Endothelial cell of umbilical vein (primary cell): ENCODE measurements at regions not wholly inside any gene's neighbourhood (a gene's known extent, or its start where the extent isn't known, plus 50 kb on each side); places are given as distances from the start of the nearest gene placed in this dataset.

ENCODE experiments used
- BruUV-seq: library from RNA; stranded (reverse); fragments of 400-500 nt; replicated peaks from 2 replicates; lab custom pipeline; 2021; lab: Mats Ljungman, UMichigan
- CTCF ChIA-PET: fragments of 300-600, 350-600 bp; sonication (Branson Sonifier 250); formaldehyde crosslinking; loops from one replicate; lab custom pipeline; 2021; ENCODE audit warnings: antibody characterized with exemption, inconsistent platforms; lab: Charles Lee
- POLR2A ChIA-PET: fragments of 300-600, 350-600 bp; sonication (Branson Sonifier 250); formaldehyde crosslinking; loops from one replicate; lab custom pipeline; 2021; ENCODE audit warnings: antibody characterized with exemption, inconsistent platforms; lab: Charles Lee
- DNase-seq: peaks from one replicate; pipeline ENCODE4 v3.0.0-alpha.2; 2011; ENCODE audit warnings: low read depth, low spot score
- FAIRE-seq: peaks from 2 replicates; lab custom pipeline; 2011; peaks lifted over from hg19 to GRCh38; lab: Jason Lieb, UNC
- H2AFZ ChIP-seq: 2 replicates; pipeline ENCODE4 v1.6.0; 2012; ENCODE audit warnings: low read depth, low read length, control low read depth, inconsistent platforms
- H3K27ac ChIP-seq: 2 replicates; pipeline ENCODE4 v1.5.1; 2011; ENCODE audit warnings: low read depth, mild to moderate bottlenecking, control low read depth, low read length, moderate library complexity; ENCODE audit not compliant: insufficient read depth
- H3K27me3 ChIP-seq, 2 experiments: 2 replicates each; pipeline versions ENCODE4 v1.6.0 to v1.6.1; 2011; ENCODE audit warnings: low read length in 2 of 2, mixed read lengths in 1 of 2; ENCODE audit not compliant: control insufficient read depth in 2 of 2, insufficient read depth in 2 of 2
- H3K36me3 ChIP-seq, 2 experiments: 2 replicates in 1 of 2; 3 replicates in 1 of 2; pipeline ENCODE4 v1.5.1; 2011; ENCODE audit warnings: low read length in 2 of 2, mild to moderate bottlenecking in 1 of 2, moderate library complexity in 1 of 2; ENCODE audit not compliant: control insufficient read depth in 2 of 2, insufficient read depth in 2 of 2; ENCODE audit errors: extremely low read depth in 1 of 2
- H3K4me1 ChIP-seq: 3 replicates; pipeline ENCODE4 v1.5.1; 2011; ENCODE audit warnings: mild to moderate bottlenecking, low read length; ENCODE audit not compliant: control insufficient read depth, insufficient read depth; ENCODE audit errors: extremely low read depth
- H3K4me2 ChIP-seq: 2 replicates; pipeline ENCODE4 v1.6.1; 2011; ENCODE audit warnings: low read length, control low read depth, mixed read lengths; ENCODE audit not compliant: insufficient read depth
- H3K4me3 ChIP-seq, 3 experiments: fragments of 200-600 bp in 1 of 3; sonication (generic), shearing (Covaris generic) in 1 of 3; replicated peaks in 1 of 3; 2 replicates each; pipeline ENCODE4 v1.5.1; 2011 to 2016; ENCODE audit warnings: control low read depth in 3 of 3, low read length in 3 of 3, mild to moderate bottlenecking in 2 of 3, inconsistent platforms in 1 of 3, low read depth in 1 of 3, moderate library complexity in 1 of 3; ENCODE audit not compliant: insufficient read depth in 1 of 3
- H3K79me2 ChIP-seq: 2 replicates; pipeline ENCODE4 v1.6.0; 2012; ENCODE audit warnings: low read length, inconsistent platforms; ENCODE audit not compliant: control insufficient read depth, insufficient read depth
- H3K9ac ChIP-seq: replicated peaks from 2 replicates; pipeline ENCODE3; 2011; ENCODE audit warnings: low read length, control low read depth; ENCODE audit not compliant: insufficient read depth; ENCODE audit errors: extremely low read depth
- H3K9me1 ChIP-seq: replicated peaks from 3 replicates; pipeline ENCODE4 v1.6.0; 2011; ENCODE audit warnings: mild to moderate bottlenecking, low read length; ENCODE audit not compliant: control insufficient read depth, insufficient read depth; ENCODE audit errors: extremely low read depth
- H3K9me3 ChIP-seq: replicated peaks from 2 replicates; pipeline ENCODE4 v1.5.1; 2012; ENCODE audit warnings: low read length, inconsistent platforms; ENCODE audit not compliant: control insufficient read depth, insufficient read depth
- H4K20me1 ChIP-seq: replicated peaks from 2 replicates; pipeline ENCODE3; 2011; ENCODE audit warnings: mild to moderate bottlenecking, low read length; ENCODE audit not compliant: control insufficient read depth, insufficient read depth; ENCODE audit errors: extremely low read depth
- EZH2 ChIP-seq: IDR thresholded peaks from 2 replicates; pipeline ENCODE4 v1.6.1; 2012; ENCODE audit warnings: borderline replicate concordance, low read depth, mild to moderate bottlenecking, moderate library complexity, low read length, inconsistent platforms; ENCODE audit not compliant: severe bottlenecking
- FOS ChIP-seq: IDR thresholded peaks from 2 replicates; pipeline ENCODE4 v1.6.1; 2011; ENCODE audit warnings: mild to moderate bottlenecking, low read length, moderate library complexity, borderline replicate concordance; ENCODE audit not compliant: insufficient read depth
- GATA2 ChIP-seq: IDR thresholded peaks from 2 replicates; pipeline ENCODE4 v1.7.0; 2011; ENCODE audit warnings: low read depth, mild to moderate bottlenecking, moderate library complexity, mixed read lengths, low read length; ENCODE audit not compliant: insufficient read length, insufficient read depth
- JUN ChIP-seq: IDR thresholded peaks from 2 replicates; pipeline ENCODE4 v1.6.1; 2011; ENCODE audit warnings: borderline replicate concordance, low read depth; ENCODE audit not compliant: insufficient read length, insufficient read depth
- MYC ChIP-seq: IDR thresholded peaks from one replicate; pipeline ENCODE4 v1.6.1; 2011; ENCODE audit warnings: mild to moderate bottlenecking, low read depth, low read length
- POLR2A ChIP-seq: IDR thresholded peaks from 2 replicates; pipeline ENCODE4 v1.6.1; 2012; ENCODE audit warnings: low read depth, mild to moderate bottlenecking, control low read depth, low read length
- POLR2AphosphoS5 ChIP-seq: IDR thresholded peaks from 2 replicates; pipeline ENCODE4 v1.6.1; 2012; ENCODE audit warnings: low read depth, mild to moderate bottlenecking, control low read depth, low read length, moderate library complexity; ENCODE audit not compliant: insufficient read depth
- dilution Hi-C: fragments of 300-500 bp; cut with MboI; formaldehyde crosslinking; loops from one replicate; pipeline ENCODE4 v1.15.0; 2019; ENCODE audit warnings: low sequenced_read_pairs; ENCODE audit not compliant: extremely low pct_ligation_motif_present
- intact Hi-C: fragments of 100-400 bp; cut with micrococcal nuclease; formaldehyde crosslinking; loops from one replicate; pipeline ENCODE4 v1.10.0; 2022
- TF ChIP-seq, protein P1 (sequence below), 2 donors: IDR thresholded peaks; 1 replicate in 1 of 2; 2 replicates in 1 of 2; pipeline ENCODE4 v1.5.1; 2011; ENCODE audit warnings: low read length in 2 of 2, mild to moderate bottlenecking in 2 of 2, moderate library complexity in 2 of 2, control low read depth in 1 of 2, inconsistent platforms in 1 of 2, low read depth in 1 of 2; ENCODE audit not compliant: insufficient read depth in 1 of 2; ENCODE audit errors: extremely low read depth in 1 of 2
- TF ChIP-seq, protein P2 (sequence below): IDR thresholded peaks from 2 replicates; pipeline ENCODE4 v1.6.1; 2011; ENCODE audit not compliant: insufficient read depth, insufficient read length

DNA sequence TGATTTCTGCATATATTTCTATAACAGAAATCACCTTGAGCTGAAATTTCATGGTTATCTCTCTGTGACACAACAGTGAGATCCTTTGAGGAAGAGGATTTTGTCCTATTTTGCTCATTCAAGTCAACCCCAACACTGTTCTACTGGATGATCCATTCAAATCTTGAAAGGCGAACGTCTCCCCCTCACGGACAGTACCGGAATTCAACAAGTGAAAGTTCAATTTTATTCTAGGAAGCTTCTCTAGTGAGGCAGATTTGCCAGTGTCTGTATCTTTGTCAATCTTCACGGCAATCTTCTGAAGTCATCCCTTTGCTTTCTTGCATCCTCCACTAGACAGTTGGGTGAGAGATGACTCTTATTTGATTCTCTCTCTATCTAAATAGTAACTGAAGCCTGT lies 91.7 kb upstream of the PDE7B start:
- intact Hi-C loops: no loop called here
- no peak overlapping the region for H3K4me3 ChIP-seq
- CTCF ChIA-PET: interaction anchor here (0.9 to 1.3 kb wide), 3 partner anchors 79 to 224 kb away, joined by 3 to 4 read pairs (median 3); no protein-coding TSS in a partner anchor
- no peak for FAIRE-seq
- H3K9me3 ChIP-seq: no peaks in the 10 kb centered on the region
- TF ChIP-seq JUN (no peak), GATA2 (no peak), EZH2 (no peak), POLR2A (no peak), MYC (no peak), POLR2AphosphoS5 (no peak), FOS (no peak)
- TF ChIP-seq, protein P1, sequence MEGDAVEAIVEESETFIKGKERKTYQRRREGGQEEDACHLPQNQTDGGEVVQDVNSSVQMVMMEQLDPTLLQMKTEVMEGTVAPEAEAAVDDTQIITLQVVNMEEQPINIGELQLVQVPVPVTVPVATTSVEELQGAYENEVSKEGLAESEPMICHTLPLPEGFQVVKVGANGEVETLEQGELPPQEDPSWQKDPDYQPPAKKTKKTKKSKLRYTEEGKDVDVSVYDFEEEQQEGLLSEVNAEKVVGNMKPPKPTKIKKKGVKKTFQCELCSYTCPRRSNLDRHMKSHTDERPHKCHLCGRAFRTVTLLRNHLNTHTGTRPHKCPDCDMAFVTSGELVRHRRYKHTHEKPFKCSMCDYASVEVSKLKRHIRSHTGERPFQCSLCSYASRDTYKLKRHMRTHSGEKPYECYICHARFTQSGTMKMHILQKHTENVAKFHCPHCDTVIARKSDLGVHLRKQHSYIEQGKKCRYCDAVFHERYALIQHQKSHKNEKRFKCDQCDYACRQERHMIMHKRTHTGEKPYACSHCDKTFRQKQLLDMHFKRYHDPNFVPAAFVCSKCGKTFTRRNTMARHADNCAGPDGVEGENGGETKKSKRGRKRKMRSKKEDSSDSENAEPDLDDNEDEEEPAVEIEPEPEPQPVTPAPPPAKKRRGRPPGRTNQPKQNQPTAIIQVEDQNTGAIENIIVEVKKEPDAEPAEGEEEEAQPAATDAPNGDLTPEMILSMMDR (IDR thresholded peaks at IDR 0.05; ENCODE audit: extremely low read depth in 1 of 2, insufficient read depth in 1 of 2, low read depth in 1 of 2, low read length in 2 of 2): no peak
- TF ChIP-seq, protein P2, sequence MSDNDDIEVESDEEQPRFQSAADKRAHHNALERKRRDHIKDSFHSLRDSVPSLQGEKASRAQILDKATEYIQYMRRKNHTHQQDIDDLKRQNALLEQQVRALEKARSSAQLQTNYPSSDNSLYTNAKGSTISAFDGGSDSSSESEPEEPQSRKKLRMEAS: no peak
- no peaks in the 10 kb centered on the region for H4K20me1 ChIP-seq
- H3K36me3 ChIP-seq: no peaks in the 10 kb centered on the region
- peaks cover 3% of the 10 kb centered on the region for H3K4me1 ChIP-seq
- H3K79me2 ChIP-seq: no peaks in the 10 kb centered on the region
- dilution Hi-C loops: no loop called here
- H3K4me2 ChIP-seq: no peak overlapping the region
- H3K9ac ChIP-seq: no peak overlapping the region
- POLR2A ChIA-PET: no interaction called here
- no peaks in the 10 kb centered on the region for H3K27me3 ChIP-seq
- H2AFZ ChIP-seq: no peak overlapping the region
- DNase-seq: peak; percentile 5
- BruUV-seq: no TSS peak
- no peak overlapping the region for H3K27ac ChIP-seq
- no peaks in the 10 kb centered on the region for H3K9me1 ChIP-seq
